ENCODE measurements at regions not wholly inside any gene's neighbourhood (a gene's known extent, or its start where the extent isn't known, plus 50 kb on each side); places are given as distances from the start of the nearest gene placed in this dataset.

GRCh38 chr10:123474700-123475099 is 191.5 kb upstream of the GPR26 start:
- Histone ChIP-seq H3K4me3 (replicated peaks in 1 of 3; ENCODE audit: insufficient read depth in 1 of 3, low read depth in 1 of 3, low read length in 3 of 3) (no peak overlapping the region), H4K20me1 (replicated peaks; ENCODE audit: control insufficient read depth, extremely low read depth, insufficient read depth, low read length) (no peaks in the 10 kb centered on the region), H3K4me2 (ENCODE audit: insufficient read depth, low read length) (no peak overlapping the region), H3K36me3 (ENCODE audit: control insufficient read depth in 2 of 2, extremely low read depth in 1 of 2, insufficient read depth in 2 of 2, low read length in 2 of 2) (no peaks in the 10 kb centered on the region), H3K27me3 (ENCODE audit: control insufficient read depth in 2 of 2, insufficient read depth in 2 of 2, low read length in 2 of 2) (no peaks in the 10 kb centered on the region), H3K9me3 (replicated peaks; ENCODE audit: control insufficient read depth, insufficient read depth, low read length) (no peaks in the 10 kb centered on the region), H3K79me2 (ENCODE audit: control insufficient read depth, insufficient read depth, low read length) (no peaks in the 10 kb centered on the region), H3K4me1 (ENCODE audit: control insufficient read depth, extremely low read depth, insufficient read depth, low read length) (no peaks in the 10 kb centered on the region), H3K27ac (ENCODE audit: insufficient read depth, low read depth, low read length) (no peak overlapping the region), H3K9ac (replicated peaks; ENCODE audit: extremely low read depth, insufficient read depth, low read length) (no peak overlapping the region), H2AFZ (ENCODE audit: low read depth, low read length) (no peak overlapping the region), H3K9me1 (replicated peaks; ENCODE audit: control insufficient read depth, extremely low read depth, insufficient read depth, low read length) (no peaks in the 10 kb centered on the region)
- dilution Hi-C loops (cut with MboI; ENCODE audit: extremely low pct_ligation_motif_present, low sequenced_read_pairs) = no loop called here
- intact Hi-C loops (cut with micrococcal nuclease) = no loop called here
- no peak for FAIRE-seq
- TF ChIP-seq GATA2 (IDR thresholded peaks at IDR 0.05; ENCODE audit: insufficient read depth, insufficient read length, low read depth, low read length) (no peak), EZH2 (IDR thresholded peaks at IDR 0.05; ENCODE audit: borderline replicate concordance, low read depth, low read length, severe bottlenecking) (no peak), JUN (IDR thresholded peaks at IDR 0.05; ENCODE audit: borderline replicate concordance, insufficient read depth, insufficient read length, low read depth) (no peak), MYC (IDR thresholded peaks at IDR 0.05; ENCODE audit: low read depth, low read length) (no peak), FOS (IDR thresholded peaks at IDR 0.05; ENCODE audit: borderline replicate concordance, insufficient read depth, low read length) (no peak), POLR2A (IDR thresholded peaks at IDR 0.05; ENCODE audit: low read depth, low read length) (no peak), POLR2AphosphoS5 (IDR thresholded peaks at IDR 0.05; ENCODE audit: insufficient read depth, low read depth, low read length) (no peak)
- TF ChIP-seq, protein P1, sequence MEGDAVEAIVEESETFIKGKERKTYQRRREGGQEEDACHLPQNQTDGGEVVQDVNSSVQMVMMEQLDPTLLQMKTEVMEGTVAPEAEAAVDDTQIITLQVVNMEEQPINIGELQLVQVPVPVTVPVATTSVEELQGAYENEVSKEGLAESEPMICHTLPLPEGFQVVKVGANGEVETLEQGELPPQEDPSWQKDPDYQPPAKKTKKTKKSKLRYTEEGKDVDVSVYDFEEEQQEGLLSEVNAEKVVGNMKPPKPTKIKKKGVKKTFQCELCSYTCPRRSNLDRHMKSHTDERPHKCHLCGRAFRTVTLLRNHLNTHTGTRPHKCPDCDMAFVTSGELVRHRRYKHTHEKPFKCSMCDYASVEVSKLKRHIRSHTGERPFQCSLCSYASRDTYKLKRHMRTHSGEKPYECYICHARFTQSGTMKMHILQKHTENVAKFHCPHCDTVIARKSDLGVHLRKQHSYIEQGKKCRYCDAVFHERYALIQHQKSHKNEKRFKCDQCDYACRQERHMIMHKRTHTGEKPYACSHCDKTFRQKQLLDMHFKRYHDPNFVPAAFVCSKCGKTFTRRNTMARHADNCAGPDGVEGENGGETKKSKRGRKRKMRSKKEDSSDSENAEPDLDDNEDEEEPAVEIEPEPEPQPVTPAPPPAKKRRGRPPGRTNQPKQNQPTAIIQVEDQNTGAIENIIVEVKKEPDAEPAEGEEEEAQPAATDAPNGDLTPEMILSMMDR (IDR thresholded peaks at IDR 0.05; ENCODE audit: extremely low read depth in 1 of 2, insufficient read depth in 1 of 2, low read depth in 1 of 2, low read length in 2 of 2) = no peak
- TF ChIP-seq, protein P2, sequence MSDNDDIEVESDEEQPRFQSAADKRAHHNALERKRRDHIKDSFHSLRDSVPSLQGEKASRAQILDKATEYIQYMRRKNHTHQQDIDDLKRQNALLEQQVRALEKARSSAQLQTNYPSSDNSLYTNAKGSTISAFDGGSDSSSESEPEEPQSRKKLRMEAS (IDR thresholded peaks at IDR 0.05; ENCODE audit: insufficient read depth, insufficient read length) = no peak
- BruUV-seq (replicated peaks) = no TSS peak
- CTCF ChIA-PET = no interaction called here
- POLR2A ChIA-PET = no interaction called here
- DNase-seq (ENCODE audit: low read depth, low spot score) = no peak
